Dedifferentiated amniotic fluid mesenchymal stem cell (primary cell): ENCODE measurements at regions not wholly inside any gene's neighbourhood (a gene's known extent, or its start where the extent isn't known, plus 50 kb on each side); places are given as distances from the start of the nearest gene placed in this dataset.
A peak's percentile ranks its signal among the peaks of the same experiment; 100 is the strongest.

Experiments used
- DNase-seq: peaks from one replicate; pipeline ENCODE4 v3.0.0-alpha.2; 2016; ENCODE audit errors: extremely low spot score

- no peak for DNase-seq
Measured at GRCh38 chr6:137779982-137780381, 87.1 kb upstream of the TNFAIP3 start.

GRCh38 chr6:137780447-137781034 lies 86.5 kb upstream of the TNFAIP3 start:
- no peak for DNase-seq

- DNase-seq = no peak
Measured at GRCh38 chr6:137781639-137782038, 85.4 kb upstream of the TNFAIP3 start.

GRCh38 chr6:137782166-137783039 lies 84.7 kb upstream of the TNFAIP3 start:
- no peak for DNase-seq

GRCh38 chr6:137783710-137784109 lies 83.3 kb upstream of the TNFAIP3 start:
- DNase-seq = no peak

GRCh38 chr6:137784583-137784982 lies 82.5 kb upstream of the TNFAIP3 start:
- DNase-seq = no peak

GRCh38 chr6:137787016-137787415 lies 80.0 kb upstream of the TNFAIP3 start:
- peak; percentile 47 for DNase-seq

GRCh38 chr6:137788248-137788647 lies 78.8 kb upstream of the TNFAIP3 start:
- DNase-seq = no peak

- DNase-seq = no peak
Measured at GRCh38 chr6:137791281-137792159, 75.5 kb upstream of the TNFAIP3 start.

- DNase-seq = no peak
Measured at GRCh38 chr6:137792160-137793033, 74.7 kb upstream of the TNFAIP3 start.

GRCh38 chr6:137793805-137794515 lies 73.1 kb upstream of the TNFAIP3 start:
- no peak for DNase-seq

- DNase-seq = no peak
Measured at GRCh38 chr6:137794516-137795201, 72.4 kb upstream of the TNFAIP3 start.

- no peak for DNase-seq
Measured at GRCh38 chr6:137795501-137795900, 71.6 kb upstream of the TNFAIP3 start.

GRCh38 chr6:137798261-137798660 lies 68.8 kb upstream of the TNFAIP3 start:
- no peak for DNase-seq

- no peak for DNase-seq
Measured at GRCh38 chr6:137798846-137799245, 68.2 kb upstream of the TNFAIP3 start.

GRCh38 chr6:137799950-137800568 lies 67.0 kb upstream of the TNFAIP3 start:
- DNase-seq = peak; percentile 37

- no peak for DNase-seq
Measured at GRCh38 chr6:137800762-137801161, 66.3 kb upstream of the TNFAIP3 start.

GRCh38 chr6:137801352-137802114 lies 65.5 kb upstream of the TNFAIP3 start:
- DNase-seq = no peak
